ENCODE measurements at regions not wholly inside any gene's neighbourhood (a gene's known extent, or its start where the extent isn't known, plus 50 kb on each side); places are given as distances from the start of the nearest gene placed in this dataset.
"Not testable (repeated sequence)": the region's sequence is repeated elsewhere in the genome, so short reads cannot be mapped to it uniquely, and the experiment has no call there.

GRCh38 chr12:9421520-9422086 is 186.1 kb downstream of the KLRB1 start:
- not testable (repeated sequence) for TF ChIP-seq POLR2A (IDR thresholded peaks at IDR 0.05; ENCODE audit: low read depth, low read length); ELK1 (IDR thresholded peaks at IDR 0.05; ENCODE audit: borderline replicate concordance, low read depth, low read length); CTCF (conservative IDR thresholded peaks at IDR 0.05; ENCODE audit: low read depth, low read length); MXI1 (IDR thresholded peaks at IDR 0.05; ENCODE audit: borderline replicate concordance, low read depth, low read length); USF2 (IDR thresholded peaks at IDR 0.05; ENCODE audit: low read depth, low read length); RCOR1 (IDR thresholded peaks at IDR 0.05; ENCODE audit: insufficient replicate concordance, low read length); RFX5 (IDR thresholded peaks at IDR 0.05; ENCODE audit: low read depth, low read length); NFE2L2 (IDR thresholded peaks at IDR 0.05; ENCODE audit: low read depth, low read length); RAD21 (IDR thresholded peaks at IDR 0.05; ENCODE audit: low read length); FOS (IDR thresholded peaks at IDR 0.05; ENCODE audit: low read depth, low read length)
